ENCODE measurements at regions not wholly inside any gene's neighbourhood (a gene's known extent, or its start where the extent isn't known, plus 50 kb on each side); places are given as distances from the start of the nearest gene placed in this dataset.
A peak's percentile ranks its signal among the peaks of the same experiment; 100 is the strongest.

DNA sequence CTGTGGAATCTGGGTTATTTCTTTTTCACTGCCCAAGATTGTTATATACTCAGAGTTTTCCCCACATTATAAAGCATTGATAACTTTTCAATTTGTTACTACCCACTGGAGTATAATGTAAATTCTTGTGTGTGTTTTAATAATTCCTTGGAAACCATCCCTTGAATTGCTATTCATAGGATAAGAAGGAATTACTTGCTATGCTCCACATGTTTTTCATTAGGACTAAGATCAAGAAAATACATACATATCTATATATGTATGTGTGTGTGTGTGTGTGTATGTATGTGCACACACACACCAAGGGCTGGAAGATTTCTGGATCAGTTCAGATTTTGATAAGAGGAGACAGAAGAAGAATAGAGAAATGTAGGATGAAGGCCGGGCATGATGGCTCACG is 206.4 kb upstream of the JADE1 start:
- Histone ChIP-seq H3K79me2 (ENCODE audit: control insufficient read depth, insufficient read depth, low read length, unreplicated experiment) (no peaks in the 10 kb centered on the region), H3K36me3 (ENCODE audit: insufficient read depth, low read length) (no peaks in the 10 kb centered on the region), H3K4me1 (ENCODE audit: control insufficient read depth, insufficient read depth, low read length, unreplicated experiment) (peaks cover 57% of the 10 kb centered on the region), H3K4me3 (ENCODE audit: low read depth, low read length) (no peak overlapping the region), H3K27me3 (ENCODE audit: insufficient read depth, low read length) (no peaks in the 10 kb centered on the region), H3K27ac (ENCODE audit: low read depth, low read length) (peak overlapping the region; percentile 76; the same call in 1 of the 2 replicates), H2AFZ (ENCODE audit: low read length, unreplicated experiment) (no peak overlapping the region)

GRCh38 chr4:128601991-128602695 is 207.4 kb upstream of the JADE1 start:
- Histone ChIP-seq H3K79me2 (ENCODE audit: control insufficient read depth, insufficient read depth, low read length, unreplicated experiment) (no peaks in the 10 kb centered on the region), H2AFZ (ENCODE audit: low read length, unreplicated experiment) (peak overlapping the region; percentile 57), H3K27ac (ENCODE audit: low read depth, low read length) (peak overlapping the region; percentile 76), H3K4me1 (ENCODE audit: control insufficient read depth, insufficient read depth, low read length, unreplicated experiment) (peaks cover 57% of the 10 kb centered on the region), H3K4me3 (ENCODE audit: low read depth, low read length) (peak overlapping the region; percentile 42), H3K27me3 (ENCODE audit: insufficient read depth, low read length) (no peaks in the 10 kb centered on the region), H3K36me3 (ENCODE audit: insufficient read depth, low read length) (no peaks in the 10 kb centered on the region)

DNA sequence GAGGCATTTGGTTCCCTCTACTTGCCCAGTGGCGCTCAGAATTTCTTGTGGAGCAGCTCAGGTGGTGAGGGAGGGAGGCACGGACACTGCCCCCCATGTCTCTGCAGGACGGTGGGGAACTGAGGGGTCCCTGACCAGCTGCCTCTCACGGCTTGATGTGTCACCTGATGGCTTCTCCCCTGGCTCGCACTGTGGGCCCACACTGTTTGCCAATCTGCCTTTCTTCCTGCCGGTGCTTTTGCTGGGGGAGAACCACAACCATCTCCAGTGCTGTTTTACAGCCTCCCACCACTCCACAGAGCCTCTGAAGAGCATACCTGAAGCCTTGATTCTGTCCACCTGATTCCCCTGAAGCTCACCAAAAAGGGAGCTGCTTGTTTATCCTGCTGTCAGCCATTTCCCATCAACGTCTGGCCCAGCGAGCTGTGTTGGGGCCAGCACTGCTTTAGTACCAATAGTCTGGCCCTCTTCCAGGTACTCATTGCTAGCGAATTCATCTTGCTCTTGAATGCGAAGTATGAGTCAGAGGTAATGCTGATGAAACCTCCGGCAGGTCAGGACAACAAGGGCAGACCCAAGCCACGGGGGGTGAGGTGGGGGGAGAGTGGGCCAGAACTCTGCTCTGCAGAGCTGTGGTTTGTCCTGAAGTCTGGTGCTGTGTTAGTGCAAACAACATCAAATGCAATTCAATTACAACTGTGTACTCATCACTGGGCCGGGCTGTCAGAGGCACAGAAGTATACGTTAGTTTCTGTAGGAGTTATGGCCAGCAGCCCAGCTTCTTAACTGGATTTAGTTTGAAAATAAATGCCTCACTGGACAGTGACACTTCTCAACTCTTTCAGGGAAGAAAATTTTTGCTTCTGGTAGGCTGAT is 208.3 kb upstream of the JADE1 start:
- peak overlapping the region; percentile 84 for H2AFZ ChIP-seq (ENCODE audit: low read length, unreplicated experiment)

DNA sequence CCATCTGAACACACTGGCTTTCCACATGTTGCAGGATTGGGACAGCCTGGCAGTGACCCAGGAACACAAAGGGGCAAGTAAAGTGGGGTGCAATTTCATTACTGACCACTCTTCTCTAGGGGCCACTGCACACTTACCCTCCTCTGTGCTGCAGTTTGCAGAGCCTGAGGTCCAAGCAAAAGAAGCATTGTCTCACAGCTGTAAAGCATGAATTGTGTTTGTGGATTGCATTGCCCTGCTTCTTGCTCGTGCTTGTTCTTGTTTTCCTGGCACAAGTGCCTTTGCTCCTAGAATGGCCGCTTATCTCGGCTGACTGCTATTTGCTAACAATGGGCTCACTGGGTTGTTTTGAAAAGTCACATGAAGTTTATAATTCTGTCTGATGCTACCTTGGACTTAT is 209.1 kb upstream of the JADE1 start:
- Histone ChIP-seq H3K79me2 (ENCODE audit: control insufficient read depth, insufficient read depth, low read length, unreplicated experiment) (no peaks in the 10 kb centered on the region), H3K27ac (ENCODE audit: low read depth, low read length) (no peak overlapping the region), H3K36me3 (ENCODE audit: insufficient read depth, low read length) (no peaks in the 10 kb centered on the region), H2AFZ (ENCODE audit: low read length, unreplicated experiment) (no peak overlapping the region), H3K4me3 (ENCODE audit: low read depth, low read length) (no peak overlapping the region), H3K27me3 (ENCODE audit: insufficient read depth, low read length) (no peaks in the 10 kb centered on the region), H3K4me1 (ENCODE audit: control insufficient read depth, insufficient read depth, low read length, unreplicated experiment) (peaks cover 45% of the 10 kb centered on the region)

More for the DNA sequence above, 208.3 kb upstream of the JADE1 start:
- H3K4me1 ChIP-seq (ENCODE audit: control insufficient read depth, insufficient read depth, low read length, unreplicated experiment) = peaks cover 53% of the 10 kb centered on the region
- H3K27me3 ChIP-seq (ENCODE audit: insufficient read depth, low read length) = no peaks in the 10 kb centered on the region
- no peaks in the 10 kb centered on the region for H3K36me3 ChIP-seq (ENCODE audit: insufficient read depth, low read length)
- no peaks in the 10 kb centered on the region for H3K79me2 ChIP-seq (ENCODE audit: control insufficient read depth, insufficient read depth, low read length, unreplicated experiment)
- peak overlapping the region; percentile 76 for H3K27ac ChIP-seq (ENCODE audit: low read depth, low read length)
- H3K4me3 ChIP-seq (ENCODE audit: low read depth, low read length) = peak overlapping the region; percentile 42

DNA sequence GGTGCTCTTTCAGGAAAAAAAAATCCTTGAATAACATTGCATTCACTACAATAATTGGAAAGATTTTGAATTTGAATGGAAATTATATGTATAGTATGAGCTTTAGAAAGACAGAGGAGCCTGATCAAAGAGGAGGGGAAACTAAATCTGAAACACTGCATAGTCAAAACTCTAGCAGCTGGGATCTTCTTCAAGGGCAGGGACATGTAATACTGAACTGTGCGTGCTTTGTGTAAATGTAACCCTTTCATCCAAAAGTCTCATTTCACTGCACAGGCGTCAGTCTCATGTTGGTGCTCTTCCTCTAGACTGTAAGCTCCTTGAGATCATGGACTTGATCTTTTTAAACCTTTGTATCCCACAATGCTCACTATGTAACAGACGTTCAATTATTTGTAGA is 212.0 kb upstream of the JADE1 start:
- peaks cover 30% of the 10 kb centered on the region for H3K4me1 ChIP-seq (ENCODE audit: control insufficient read depth, insufficient read depth, low read length, unreplicated experiment)
- no peaks in the 10 kb centered on the region for H3K36me3 ChIP-seq (ENCODE audit: insufficient read depth, low read length)
- no peak overlapping the region for H3K4me3 ChIP-seq (ENCODE audit: low read depth, low read length)
- H3K27ac ChIP-seq (ENCODE audit: low read depth, low read length) = no peak overlapping the region
- no peak overlapping the region for H2AFZ ChIP-seq (ENCODE audit: low read length, unreplicated experiment)
- H3K27me3 ChIP-seq (ENCODE audit: insufficient read depth, low read length) = no peaks in the 10 kb centered on the region
- no peaks in the 10 kb centered on the region for H3K79me2 ChIP-seq (ENCODE audit: control insufficient read depth, insufficient read depth, low read length, unreplicated experiment)

- H3K79me2 ChIP-seq (ENCODE audit: control insufficient read depth, insufficient read depth, low read length, unreplicated experiment) = no peaks in the 10 kb centered on the region
- H2AFZ ChIP-seq (ENCODE audit: low read length, unreplicated experiment) = no peak overlapping the region
- H3K27ac ChIP-seq (ENCODE audit: low read depth, low read length) = no peak overlapping the region
- H3K4me1 ChIP-seq (ENCODE audit: control insufficient read depth, insufficient read depth, low read length, unreplicated experiment) = peaks cover 24% of the 10 kb centered on the region
- no peaks in the 10 kb centered on the region for H3K27me3 ChIP-seq (ENCODE audit: insufficient read depth, low read length)
- no peak overlapping the region for H3K4me3 ChIP-seq (ENCODE audit: low read depth, low read length)
- no peaks in the 10 kb centered on the region for H3K36me3 ChIP-seq (ENCODE audit: insufficient read depth, low read length)
These were observed 212.6 kb upstream of the JADE1 start for GRCh38 chr4:128596853-128597252.

DNA sequence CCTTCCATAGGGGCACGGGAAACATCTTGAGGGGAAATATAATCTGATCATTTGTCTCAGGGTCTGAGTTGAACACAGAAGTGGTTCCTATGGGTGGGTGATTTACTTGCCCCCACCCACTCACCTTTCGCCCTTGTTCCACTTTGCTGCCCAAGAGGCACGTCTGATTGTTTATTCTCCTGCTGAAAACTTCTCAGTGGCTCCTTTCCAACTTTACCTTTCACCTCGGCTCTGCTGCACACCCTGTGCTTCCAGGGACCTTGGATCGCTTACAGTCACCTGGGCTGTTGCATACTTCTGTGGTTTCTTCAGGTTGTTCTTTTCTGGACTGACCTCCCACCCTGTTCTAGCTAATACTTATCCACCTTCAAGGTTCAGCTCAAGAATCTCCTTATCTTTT is 213.4 kb upstream of the JADE1 start:
- H3K27me3 ChIP-seq (ENCODE audit: insufficient read depth, low read length) = no peaks in the 10 kb centered on the region
- H3K36me3 ChIP-seq (ENCODE audit: insufficient read depth, low read length) = no peaks in the 10 kb centered on the region
- H3K79me2 ChIP-seq (ENCODE audit: control insufficient read depth, insufficient read depth, low read length, unreplicated experiment) = no peaks in the 10 kb centered on the region
- H2AFZ ChIP-seq (ENCODE audit: low read length, unreplicated experiment) = no peak overlapping the region
- H3K27ac ChIP-seq (ENCODE audit: low read depth, low read length) = no peak overlapping the region
- H3K4me1 ChIP-seq (ENCODE audit: control insufficient read depth, insufficient read depth, low read length, unreplicated experiment) = peaks cover 18% of the 10 kb centered on the region
- no peak overlapping the region for H3K4me3 ChIP-seq (ENCODE audit: low read depth, low read length)

DNA sequence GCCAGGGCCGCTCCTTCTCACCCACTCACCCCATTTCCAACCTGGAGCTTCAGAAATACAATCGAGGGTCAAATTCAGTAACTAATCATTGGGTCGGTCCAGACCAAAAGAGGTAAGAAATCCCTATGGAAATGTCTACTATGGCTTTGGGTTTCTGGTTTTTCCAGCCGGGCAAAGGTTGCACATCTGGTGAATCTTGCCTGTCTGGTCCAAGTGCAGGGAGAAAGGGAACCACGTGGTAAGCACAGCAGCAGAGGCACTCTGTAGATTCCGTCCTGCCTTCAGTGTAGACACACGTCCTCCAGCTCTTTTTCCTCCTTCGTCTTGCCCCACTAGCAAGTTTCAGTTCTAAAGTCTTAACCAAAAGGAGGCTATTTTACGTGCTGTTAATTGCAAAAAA is 218.0 kb upstream of the JADE1 start:
- Histone ChIP-seq H3K79me2 (ENCODE audit: control insufficient read depth, insufficient read depth, low read length, unreplicated experiment) (no peaks in the 10 kb centered on the region), H3K36me3 (ENCODE audit: insufficient read depth, low read length) (no peaks in the 10 kb centered on the region), H3K4me1 (ENCODE audit: control insufficient read depth, insufficient read depth, low read length, unreplicated experiment) (no peaks in the 10 kb centered on the region), H3K4me3 (ENCODE audit: low read depth, low read length) (no peak overlapping the region), H3K27ac (ENCODE audit: low read depth, low read length) (no peak overlapping the region), H3K27me3 (ENCODE audit: insufficient read depth, low read length) (no peaks in the 10 kb centered on the region), H2AFZ (ENCODE audit: low read length, unreplicated experiment) (no peak overlapping the region)

DNA sequence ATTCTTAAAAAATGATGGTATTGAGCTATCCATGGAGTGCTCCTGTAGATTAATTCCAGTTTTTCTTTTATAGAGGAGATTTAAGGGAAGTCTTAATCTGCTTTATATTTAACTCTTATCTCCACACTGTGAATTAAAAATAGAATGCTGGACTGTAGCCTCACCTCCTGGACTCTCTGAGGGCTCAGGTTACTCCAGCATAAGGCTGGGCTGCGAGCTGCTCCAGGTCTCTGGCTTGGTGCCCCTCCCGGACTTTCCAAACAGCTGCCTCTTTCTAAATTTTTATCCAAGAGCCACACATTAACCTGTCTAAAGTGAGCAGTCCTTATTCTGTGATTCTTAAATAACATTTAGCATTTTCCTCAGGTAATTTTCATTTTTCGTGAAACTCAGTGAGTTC is 218.7 kb upstream of the JADE1 start:
- no peak overlapping the region for H3K27ac ChIP-seq (ENCODE audit: low read depth, low read length)
- no peaks in the 10 kb centered on the region for H3K4me1 ChIP-seq (ENCODE audit: control insufficient read depth, insufficient read depth, low read length, unreplicated experiment)
- H3K36me3 ChIP-seq (ENCODE audit: insufficient read depth, low read length) = no peaks in the 10 kb centered on the region
- no peak overlapping the region for H3K4me3 ChIP-seq (ENCODE audit: low read depth, low read length)
- no peaks in the 10 kb centered on the region for H3K79me2 ChIP-seq (ENCODE audit: control insufficient read depth, insufficient read depth, low read length, unreplicated experiment)
- no peaks in the 10 kb centered on the region for H3K27me3 ChIP-seq (ENCODE audit: insufficient read depth, low read length)
- H2AFZ ChIP-seq (ENCODE audit: low read length, unreplicated experiment) = no peak overlapping the region

DNA sequence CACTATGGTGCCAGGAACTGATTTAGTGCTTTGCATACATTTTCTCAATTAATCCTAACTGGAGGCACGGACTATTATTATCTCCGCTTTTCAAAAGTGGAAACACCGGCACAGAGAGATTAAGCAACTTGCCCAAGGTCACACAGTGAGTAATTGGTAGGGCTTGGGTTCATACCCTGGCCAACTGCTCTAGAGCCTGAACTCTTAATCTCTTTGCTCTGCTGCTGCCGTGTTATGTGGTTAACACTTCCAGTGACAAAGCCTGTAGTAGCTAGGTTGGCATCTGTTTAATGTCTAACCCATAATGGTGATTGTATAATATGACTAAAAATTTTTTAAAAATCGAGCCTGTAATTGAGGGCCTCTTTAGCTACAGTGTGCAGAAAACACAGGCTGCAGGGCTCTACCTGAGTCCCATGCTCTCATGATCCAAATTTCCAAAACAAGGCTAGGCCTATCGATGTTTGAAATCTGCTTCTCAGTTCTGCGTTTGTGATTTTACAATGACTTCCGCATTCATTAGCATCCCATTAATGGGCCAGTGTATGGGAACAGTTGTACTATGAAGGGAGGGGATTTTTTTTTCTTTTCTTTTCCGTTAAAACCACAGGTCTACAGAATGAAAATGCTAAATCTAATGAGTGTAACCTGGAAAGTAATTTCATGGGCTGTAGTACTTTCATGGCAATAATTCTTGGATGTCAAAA is 219.3 kb upstream of the JADE1 start:
- Histone ChIP-seq H3K27me3 (ENCODE audit: insufficient read depth, low read length) (no peaks in the 10 kb centered on the region), H3K4me1 (ENCODE audit: control insufficient read depth, insufficient read depth, low read length, unreplicated experiment) (no peaks in the 10 kb centered on the region), H2AFZ (ENCODE audit: low read length, unreplicated experiment) (no peak overlapping the region), H3K79me2 (ENCODE audit: control insufficient read depth, insufficient read depth, low read length, unreplicated experiment) (no peaks in the 10 kb centered on the region), H3K27ac (ENCODE audit: low read depth, low read length) (no peak overlapping the region), H3K36me3 (ENCODE audit: insufficient read depth, low read length) (no peaks in the 10 kb centered on the region), H3K4me3 (ENCODE audit: low read depth, low read length) (no peak overlapping the region)

Measured in ACC112 (cell line).